ENCODE measurements at regions not wholly inside any gene's neighbourhood (a gene's known extent, or its start where the extent isn't known, plus 50 kb on each side); places are given as distances from the start of the nearest gene placed in this dataset.
A peak's percentile ranks its signal among the peaks of the same experiment; 100 is the strongest.

- Histone ChIP-seq H3K9me3 (no peaks in the 10 kb centered on the region), H3K4me3 (no peak overlapping the region), H3K4me1 (no peaks in the 10 kb centered on the region), H3K4me2 (no peak overlapping the region), H3K27ac (no peak overlapping the region)
- FAIRE-seq (no peak), ATAC-seq (no peak), DNase-seq (ENCODE audit: low read depth in 1 of 2, low spot score in 1 of 2) (no peak)
- CTCF ChIA-PET, result interaction anchor here (1.0 kb wide), 1 partner anchor 16 kb away, joined by 3 read pairs; no protein-coding TSS in a partner anchor
- TF ChIP-seq FOSL2 (IDR thresholded peaks at IDR 0.05) (no peak), FOSL2 (CRISPR knock-in tag; IDR thresholded peaks at IDR 0.05) (no peak), ZSCAN20 (CRISPR knock-in tag; IDR thresholded peaks at IDR 0.05) (no peak), TP53 (CRISPR knock-in tag; IDR thresholded peaks at IDR 0.05) (no peak), PHF8 (IDR thresholded peaks at IDR 0.05; ENCODE audit: borderline replicate concordance, low read depth) (no peak), BCL3 (IDR thresholded peaks at IDR 0.05) (no peak), RCOR1 (IDR thresholded peaks at IDR 0.05; ENCODE audit: low read depth, low read length) (no peak), KDM1A (IDR thresholded peaks at IDR 0.05; ENCODE audit: low read depth) (no peak), GATA3 (IDR thresholded peaks at IDR 0.05; ENCODE audit: borderline replicate concordance) (no peak), ESRRA (IDR thresholded peaks at IDR 0.05; ENCODE audit: borderline replicate concordance, low read length) (no peak), RFX5 (IDR thresholded peaks at IDR 0.05) (no peak), CTCF (IDR thresholded peaks at IDR 0.05) (no peak), JUN (IDR thresholded peaks at IDR 0.05) (no peak), SREBF2 (IDR thresholded peaks at IDR 0.05) (no peak), EHF (CRISPR knock-in tag; IDR thresholded peaks at IDR 0.05) (no peak)
- TF ChIP-seq, protein P1, sequence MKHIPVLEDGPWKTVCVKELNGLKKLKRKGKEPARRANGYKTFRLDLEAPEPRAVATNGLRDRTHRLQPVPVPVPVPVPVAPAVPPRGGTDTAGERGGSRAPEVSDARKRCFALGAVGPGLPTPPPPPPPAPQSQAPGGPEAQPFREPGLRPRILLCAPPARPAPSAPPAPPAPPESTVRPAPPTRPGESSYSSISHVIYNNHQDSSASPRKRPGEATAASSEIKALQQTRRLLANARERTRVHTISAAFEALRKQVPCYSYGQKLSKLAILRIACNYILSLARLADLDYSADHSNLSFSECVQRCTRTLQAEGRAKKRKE (CRISPR knock-in tag; IDR thresholded peaks at IDR 0.05; ENCODE audit: low read depth), result no peak
- TF ChIP-seq, protein P2, sequence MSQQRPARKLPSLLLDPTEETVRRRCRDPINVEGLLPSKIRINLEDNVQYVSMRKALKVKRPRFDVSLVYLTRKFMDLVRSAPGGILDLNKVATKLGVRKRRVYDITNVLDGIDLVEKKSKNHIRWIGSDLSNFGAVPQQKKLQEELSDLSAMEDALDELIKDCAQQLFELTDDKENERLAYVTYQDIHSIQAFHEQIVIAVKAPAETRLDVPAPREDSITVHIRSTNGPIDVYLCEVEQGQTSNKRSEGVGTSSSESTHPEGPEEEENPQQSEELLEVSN (IDR thresholded peaks at IDR 0.05; ENCODE audit: borderline replicate concordance, low read depth), result no peak
- WGBS (ENCODE audit: missing lambda C conversion rate), result 38% methylated on average over 5 of the region's 5 CpGs
- POLR2A ChIA-PET, result no interaction called here
Measured at GRCh38 chr6:81075974-81076373, 676.5 kb downstream of the TENT5A start.

GRCh38 chr6:81073318-81073717 is 679.2 kb downstream of the TENT5A start:
- CTCF ChIA-PET, result no interaction called here
- TF ChIP-seq CBX2 (IDR thresholded peaks at IDR 0.05; ENCODE audit: borderline replicate concordance, low read depth) (no peak), RARB (CRISPR knock-in tag; IDR thresholded peaks at IDR 0.05) (no peak), EHF (CRISPR knock-in tag; IDR thresholded peaks at IDR 0.05) (no peak), MAFK (IDR thresholded peaks at IDR 0.05; ENCODE audit: partially characterized antibody) (peak; percentile 39), HOXA7 (CRISPR knock-in tag; IDR thresholded peaks at IDR 0.05) (no peak), CEBPB (IDR thresholded peaks at IDR 0.05) (no peak), EHMT2 (IDR thresholded peaks at IDR 0.05; ENCODE audit: low read depth) (no peak), TFCP2L1 (CRISPR knock-in tag; IDR thresholded peaks at IDR 0.05) (no peak)
- TF ChIP-seq, protein P3, sequence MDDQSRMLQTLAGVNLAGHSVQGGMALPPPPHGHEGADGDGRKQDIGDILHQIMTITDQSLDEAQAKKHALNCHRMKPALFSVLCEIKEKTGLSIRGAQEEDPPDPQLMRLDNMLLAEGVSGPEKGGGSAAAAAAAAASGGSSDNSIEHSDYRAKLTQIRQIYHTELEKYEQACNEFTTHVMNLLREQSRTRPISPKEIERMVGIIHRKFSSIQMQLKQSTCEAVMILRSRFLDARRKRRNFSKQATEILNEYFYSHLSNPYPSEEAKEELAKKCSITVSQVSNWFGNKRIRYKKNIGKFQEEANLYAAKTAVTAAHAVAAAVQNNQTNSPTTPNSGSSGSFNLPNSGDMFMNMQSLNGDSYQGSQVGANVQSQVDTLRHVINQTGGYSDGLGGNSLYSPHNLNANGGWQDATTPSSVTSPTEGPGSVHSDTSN (IDR thresholded peaks at IDR 0.05), result no peak
- no peak overlapping the region for H3K27ac ChIP-seq
- ATAC-seq, result no peak
- no peaks in the 10 kb centered on the region for H3K4me1 ChIP-seq
- no peak overlapping the region for H3K4me3 ChIP-seq
- no peaks in the 10 kb centered on the region for H3K9me3 ChIP-seq
- H3K4me2 ChIP-seq, result no peak overlapping the region
- no peak for FAIRE-seq
- POLR2A ChIA-PET, result no interaction called here
- no peak for DNase-seq (ENCODE audit: low read depth in 1 of 2, low spot score in 1 of 2)
